GM21619 (cell line): ENCODE measurements at regions not wholly inside any gene's neighbourhood (a gene's known extent, or its start where the extent isn't known, plus 50 kb on each side); places are given as distances from the start of the nearest gene placed in this dataset.

Source experiments
- ATAC-seq: cut with Tn5 transposase; IDR thresholded peaks from one replicate; pipeline ENCODE4 v1.9.1; 2021; ENCODE audit not compliant: unreplicated experiment

GRCh38 chr5:79871364-79872120 is 119.5 kb downstream of the MTX3 start:
- ATAC-seq = no peak

GRCh38 chr5:79868163-79868670 is 122.8 kb downstream of the MTX3 start:
- no peak for ATAC-seq

- no peak for ATAC-seq
Measured at GRCh38 chr5:79865579-79865978, 125.5 kb downstream of the MTX3 start.

GRCh38 chr5:79864364-79864763 is 126.7 kb downstream of the MTX3 start:
- ATAC-seq = no peak

GRCh38 chr5:79859588-79859987 is 131.5 kb downstream of the MTX3 start:
- ATAC-seq = no peak

- no peak for ATAC-seq
Measured at GRCh38 chr5:79858410-79858723, 132.7 kb downstream of the MTX3 start.

- no peak for ATAC-seq
Measured at GRCh38 chr5:79857714-79858409, 133.2 kb downstream of the MTX3 start.

- no peak for ATAC-seq
Measured at GRCh38 chr5:79856456-79857055, 134.5 kb downstream of the MTX3 start.

GRCh38 chr5:79853676-79854418 is 137.2 kb downstream of the MTX3 start:
- ATAC-seq = no peak

- no peak for ATAC-seq
Measured at GRCh38 chr5:79853028-79853427, 138.0 kb downstream of the MTX3 start.

- ATAC-seq = no peak
Measured at GRCh38 chr5:79851391-79851863, 139.6 kb downstream of the MTX3 start.

- ATAC-seq = no peak
Measured at GRCh38 chr5:79850941-79851340, 140.1 kb downstream of the MTX3 start.

- ATAC-seq = no peak
Measured at GRCh38 chr5:79850316-79850822, 140.7 kb downstream of the MTX3 start.

- ATAC-seq = no peak
Measured at GRCh38 chr5:79849486-79850315, 141.4 kb downstream of the MTX3 start.
